Mesothelial cell of epicardium (in vitro differentiated cells): ENCODE measurements at regions not wholly inside any gene's neighbourhood (a gene's known extent, or its start where the extent isn't known, plus 50 kb on each side); places are given as distances from the start of the nearest gene placed in this dataset.

Experiments used
- DNase-seq, 2 experiments: peaks; one replicate each; pipeline ENCODE4 v3.0.0; 2021; ENCODE audit warnings: low spot score in 2 of 2; ENCODE audit not compliant: unreplicated experiment in 2 of 2
- H3K27ac Mint-ChIP-seq: 2 replicates; pipeline ENCODE4 v1.8.0; 2021; ENCODE audit warnings: mixed read lengths
- H3K27me3 Mint-ChIP-seq: 2 replicates; pipeline ENCODE4 v1.8.0; 2021; ENCODE audit warnings: low read depth, mixed read lengths
- H3K36me3 Mint-ChIP-seq: 2 replicates; pipeline ENCODE4 v1.8.0; 2021; ENCODE audit warnings: mixed read lengths
- H3K4me1 Mint-ChIP-seq: 2 replicates; pipeline ENCODE4 v1.8.0; 2021; ENCODE audit warnings: mixed read lengths
- H3K4me3 Mint-ChIP-seq: 2 replicates; pipeline ENCODE4 v1.8.0; 2021; ENCODE audit warnings: mild to moderate bottlenecking, moderate library complexity, mixed read lengths
- H3K9me3 Mint-ChIP-seq: 2 replicates; pipeline ENCODE4 v1.8.0; 2021; ENCODE audit warnings: mixed read lengths
- TF ChIP-seq, protein P1 (sequence below): fragments of 200-600 bp; sonication (generic); IDR thresholded peaks from one replicate; pipeline ENCODE4 v1.5.0; 2021; ENCODE audit warnings: antibody characterized with exemption; ENCODE audit not compliant: unreplicated experiment

DNA sequence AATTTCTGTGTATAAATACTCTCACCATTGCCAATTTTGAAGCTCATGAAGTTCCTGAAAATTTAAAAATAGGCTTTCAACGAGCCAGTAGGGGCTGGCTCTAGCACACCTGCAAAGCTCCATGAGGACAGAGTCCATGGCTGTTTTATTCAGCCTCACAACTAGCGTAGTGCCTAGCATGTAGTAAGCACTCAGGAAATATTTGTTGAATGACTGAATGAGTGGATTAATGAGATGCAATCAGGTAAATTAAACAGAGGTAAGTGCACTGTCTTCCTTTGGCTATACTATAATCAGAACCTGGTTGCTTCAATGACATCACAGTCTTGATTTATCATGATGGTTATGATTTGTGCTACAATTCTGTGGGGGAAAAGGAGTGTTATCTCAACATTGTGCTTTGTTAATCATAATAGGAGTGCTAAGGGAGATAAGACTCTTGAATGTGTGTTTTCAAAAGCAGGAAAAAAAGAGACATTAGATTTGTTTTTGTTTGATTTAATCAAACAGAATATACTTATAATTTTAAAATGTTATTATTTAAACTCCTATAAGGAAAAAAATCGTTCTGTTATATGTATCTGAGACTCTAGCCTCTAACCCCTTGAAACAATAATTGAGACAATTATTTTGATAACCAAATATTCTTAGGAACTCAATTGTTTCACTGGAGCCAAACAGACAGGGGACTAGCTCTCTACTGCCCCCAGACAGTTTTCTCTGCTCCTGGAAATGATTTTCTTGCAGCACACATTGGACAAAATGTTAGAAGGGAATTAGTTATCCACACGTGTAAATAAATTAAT, 171.7 kb upstream of the ATP11B start:
- Mint-ChIP-seq H3K4me3 (no peak overlapping the region), H3K4me1 (peaks cover 7% of the 10 kb centered on the region), H3K27ac (no peak overlapping the region), H3K9me3 (no peaks in the 10 kb centered on the region), H3K27me3 (peaks cover 29% of the 10 kb centered on the region), H3K36me3 (no peaks in the 10 kb centered on the region)
- TF ChIP-seq, protein P1, sequence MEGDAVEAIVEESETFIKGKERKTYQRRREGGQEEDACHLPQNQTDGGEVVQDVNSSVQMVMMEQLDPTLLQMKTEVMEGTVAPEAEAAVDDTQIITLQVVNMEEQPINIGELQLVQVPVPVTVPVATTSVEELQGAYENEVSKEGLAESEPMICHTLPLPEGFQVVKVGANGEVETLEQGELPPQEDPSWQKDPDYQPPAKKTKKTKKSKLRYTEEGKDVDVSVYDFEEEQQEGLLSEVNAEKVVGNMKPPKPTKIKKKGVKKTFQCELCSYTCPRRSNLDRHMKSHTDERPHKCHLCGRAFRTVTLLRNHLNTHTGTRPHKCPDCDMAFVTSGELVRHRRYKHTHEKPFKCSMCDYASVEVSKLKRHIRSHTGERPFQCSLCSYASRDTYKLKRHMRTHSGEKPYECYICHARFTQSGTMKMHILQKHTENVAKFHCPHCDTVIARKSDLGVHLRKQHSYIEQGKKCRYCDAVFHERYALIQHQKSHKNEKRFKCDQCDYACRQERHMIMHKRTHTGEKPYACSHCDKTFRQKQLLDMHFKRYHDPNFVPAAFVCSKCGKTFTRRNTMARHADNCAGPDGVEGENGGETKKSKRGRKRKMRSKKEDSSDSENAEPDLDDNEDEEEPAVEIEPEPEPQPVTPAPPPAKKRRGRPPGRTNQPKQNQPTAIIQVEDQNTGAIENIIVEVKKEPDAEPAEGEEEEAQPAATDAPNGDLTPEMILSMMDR = peak; percentile 25
- no peak for DNase-seq

DNA sequence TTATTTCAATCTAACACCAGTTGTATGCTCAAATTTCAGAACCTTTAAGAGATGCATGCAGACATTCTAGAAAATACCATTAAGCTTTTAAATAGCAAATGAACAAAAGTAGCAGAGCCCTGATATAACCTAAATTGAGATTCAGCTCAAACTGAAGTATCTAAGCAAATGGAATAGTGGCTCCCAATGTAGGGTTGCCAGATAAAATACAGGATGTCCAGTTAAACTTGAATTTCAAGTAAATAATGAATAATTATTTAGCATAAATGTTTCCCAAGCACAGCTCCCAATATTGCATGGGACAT, 171.1 kb upstream of the ATP11B start:
- no peak overlapping the region for H3K4me3 Mint-ChIP-seq
- DNase-seq = no peak
- H3K4me1 Mint-ChIP-seq = peaks cover 7% of the 10 kb centered on the region
- H3K9me3 Mint-ChIP-seq = no peaks in the 10 kb centered on the region
- H3K36me3 Mint-ChIP-seq = no peaks in the 10 kb centered on the region
- TF ChIP-seq, protein P1 = no peak
- H3K27ac Mint-ChIP-seq = no peak overlapping the region
- H3K27me3 Mint-ChIP-seq = peaks cover 26% of the 10 kb centered on the region

DNA sequence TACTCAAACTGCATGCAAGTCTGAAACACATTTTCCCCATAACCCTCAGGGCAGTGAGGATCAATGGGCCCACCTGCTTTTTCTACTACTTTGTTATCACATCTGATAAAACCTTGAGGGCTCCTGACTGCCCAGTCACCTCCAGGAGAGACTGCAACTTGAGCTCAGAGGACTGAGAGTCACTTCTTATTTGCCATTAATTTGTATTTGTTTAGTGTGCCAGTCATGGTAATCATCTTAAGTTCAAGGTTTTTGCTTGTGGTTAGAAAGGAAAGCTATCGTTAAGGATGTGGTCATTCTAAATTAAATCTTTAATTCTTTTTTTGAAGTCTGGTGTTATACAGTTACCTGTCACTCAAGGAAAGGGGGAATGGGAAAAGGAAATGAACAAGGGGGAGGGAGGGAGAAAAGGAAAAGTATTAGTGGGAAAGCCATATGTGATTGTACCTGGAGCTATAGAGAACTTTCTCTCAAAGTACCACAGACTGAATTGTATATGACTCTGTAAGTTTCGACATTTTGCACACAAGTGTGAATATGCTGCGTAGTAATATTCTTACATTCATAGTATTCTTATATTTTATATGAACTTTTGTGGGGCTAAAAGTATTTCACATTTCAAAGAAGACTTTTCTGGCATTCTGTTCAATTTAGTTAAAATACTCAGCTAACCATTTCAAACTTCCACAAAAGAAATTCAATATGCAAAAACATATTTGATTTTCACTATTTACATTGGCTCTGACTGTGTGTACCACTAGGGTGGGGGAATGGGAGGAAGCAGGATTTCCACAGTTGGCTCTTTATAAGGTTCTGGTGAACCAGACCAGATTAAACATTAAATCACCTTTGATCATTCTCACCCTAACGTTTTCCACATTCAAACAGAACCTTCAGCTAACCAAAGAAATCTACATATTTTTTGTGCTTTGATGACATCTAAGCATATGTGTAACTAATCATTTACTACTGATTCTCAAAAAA, 166.5 kb upstream of the ATP11B start:
- H3K27ac Mint-ChIP-seq = no peak overlapping the region
- peaks cover 37% of the 10 kb centered on the region for H3K27me3 Mint-ChIP-seq
- H3K4me3 Mint-ChIP-seq = no peak overlapping the region
- no peaks in the 10 kb centered on the region for H3K4me1 Mint-ChIP-seq
- no peaks in the 10 kb centered on the region for H3K36me3 Mint-ChIP-seq
- H3K9me3 Mint-ChIP-seq = no peaks in the 10 kb centered on the region
- DNase-seq = no peak
- TF ChIP-seq, protein P1 = no peak

DNA sequence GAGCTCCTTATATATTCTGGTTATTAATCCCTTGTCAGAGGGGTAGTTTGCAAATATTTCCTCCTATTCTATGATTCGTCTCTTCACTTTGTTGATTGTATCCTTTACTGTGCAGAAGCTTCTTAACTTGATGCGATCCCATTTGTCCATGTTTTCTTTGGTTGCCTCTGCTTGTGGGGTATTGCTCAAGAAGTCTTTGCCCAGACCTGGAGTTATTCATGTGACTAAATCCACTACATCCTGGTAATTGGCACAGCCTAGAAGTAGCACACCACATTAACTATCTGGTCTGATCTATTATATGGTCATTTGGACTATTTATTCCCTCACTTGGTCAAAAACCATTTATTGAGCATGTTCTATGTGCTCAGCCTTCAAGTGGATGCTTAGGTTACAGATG, 164.8 kb upstream of the ATP11B start:
- Mint-ChIP-seq H3K4me3 (no peak overlapping the region), H3K4me1 (no peaks in the 10 kb centered on the region), H3K27ac (no peak overlapping the region), H3K9me3 (no peaks in the 10 kb centered on the region), H3K36me3 (no peaks in the 10 kb centered on the region), H3K27me3 (peaks cover 37% of the 10 kb centered on the region)
- no peak for DNase-seq
- TF ChIP-seq, protein P1 = no peak

DNA sequence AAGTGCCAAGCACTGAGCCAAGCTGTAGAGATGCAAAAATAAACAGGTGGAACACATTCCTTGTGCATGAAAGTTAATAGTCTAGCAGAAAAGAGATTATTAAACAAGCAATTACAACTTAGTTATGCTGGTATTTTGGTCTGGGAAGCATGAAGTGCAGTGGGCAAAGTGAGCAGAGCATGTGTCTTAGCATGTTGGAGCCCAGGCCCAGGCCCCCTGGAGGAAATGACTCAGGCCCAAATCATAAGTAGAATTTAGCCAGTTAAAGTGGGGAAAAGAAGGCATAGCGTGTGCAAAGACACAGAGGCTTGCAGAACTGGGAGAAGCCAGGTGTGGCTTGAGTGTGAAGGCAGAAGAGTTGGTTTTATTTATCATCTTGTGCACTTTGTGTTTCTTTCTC, 163.8 kb upstream of the ATP11B start:
- H3K27me3 Mint-ChIP-seq = peaks cover 37% of the 10 kb centered on the region
- no peak for DNase-seq
- no peaks in the 10 kb centered on the region for H3K36me3 Mint-ChIP-seq
- no peaks in the 10 kb centered on the region for H3K9me3 Mint-ChIP-seq
- H3K4me3 Mint-ChIP-seq = no peak overlapping the region
- TF ChIP-seq, protein P1 = no peak
- no peak overlapping the region for H3K27ac Mint-ChIP-seq
- H3K4me1 Mint-ChIP-seq = no peaks in the 10 kb centered on the region
